ENCODE measurements at regions not wholly inside any gene's neighbourhood (a gene's known extent, or its start where the extent isn't known, plus 50 kb on each side); places are given as distances from the start of the nearest gene placed in this dataset.

DNA sequence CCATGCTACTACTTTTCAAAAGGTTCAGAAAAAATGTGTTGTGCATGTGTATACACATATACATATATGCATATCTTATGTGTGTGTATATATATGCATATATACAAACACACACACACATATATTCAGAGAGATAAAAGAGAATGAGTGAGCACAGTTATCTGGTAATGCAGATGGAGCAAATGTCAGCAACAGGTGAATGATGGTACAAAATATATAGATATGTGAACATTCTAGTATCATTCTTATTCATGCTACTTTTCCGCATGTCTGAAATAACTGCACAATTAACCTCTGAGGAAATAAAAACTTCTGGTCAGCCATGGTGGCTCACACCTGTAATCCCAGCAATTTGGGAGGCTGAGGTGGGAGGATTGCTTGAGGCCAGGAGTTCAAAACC, 222.6 kb upstream of the NANOGP8 start:
- H3K36me3 ChIP-seq (ENCODE audit: insufficient read depth, low read length) = no peaks in the 10 kb centered on the region
- H3K27me3 ChIP-seq (ENCODE audit: insufficient read depth, low read depth, low read length) = no peaks in the 10 kb centered on the region
- H2AFZ ChIP-seq (ENCODE audit: low read depth, low read length) = no peak overlapping the region
- no peak overlapping the region for H3K27ac ChIP-seq (ENCODE audit: low read length)
- H3K79me2 ChIP-seq (replicated peaks; ENCODE audit: insufficient read depth, low read length) = no peaks in the 10 kb centered on the region
- H3K9ac ChIP-seq (ENCODE audit: low read length) = no peak overlapping the region
- no peak overlapping the region for H3K4me2 ChIP-seq (ENCODE audit: low read length)
- H3K4me3 ChIP-seq (ENCODE audit: low read length) = no peak overlapping the region
- H3K9me2 ChIP-seq (ENCODE audit: insufficient read depth, low read length) = no peaks in the 10 kb centered on the region
- no peaks in the 10 kb centered on the region for H3F3A ChIP-seq (ENCODE audit: insufficient read depth, low read length, poor library complexity, severe bottlenecking)
- no peaks in the 10 kb centered on the region for H4K20me1 ChIP-seq (ENCODE audit: insufficient read depth)
- no peaks in the 10 kb centered on the region for H3K9me3 ChIP-seq (ENCODE audit: low read length)
- no peak for TF ChIP-seq MXI1 (conservative IDR thresholded peaks at IDR 0.05; ENCODE audit: poor library complexity, severe bottlenecking)
- no peak for TF ChIP-seq RAD21 (conservative IDR thresholded peaks at IDR 0.05)
- no peak for TF ChIP-seq POLR2AphosphoS5 (IDR thresholded peaks at IDR 0.05)
- TF ChIP-seq TAF1 (IDR thresholded peaks at IDR 0.05; ENCODE audit: low read depth) = no peak
- TF ChIP-seq, protein P1, sequence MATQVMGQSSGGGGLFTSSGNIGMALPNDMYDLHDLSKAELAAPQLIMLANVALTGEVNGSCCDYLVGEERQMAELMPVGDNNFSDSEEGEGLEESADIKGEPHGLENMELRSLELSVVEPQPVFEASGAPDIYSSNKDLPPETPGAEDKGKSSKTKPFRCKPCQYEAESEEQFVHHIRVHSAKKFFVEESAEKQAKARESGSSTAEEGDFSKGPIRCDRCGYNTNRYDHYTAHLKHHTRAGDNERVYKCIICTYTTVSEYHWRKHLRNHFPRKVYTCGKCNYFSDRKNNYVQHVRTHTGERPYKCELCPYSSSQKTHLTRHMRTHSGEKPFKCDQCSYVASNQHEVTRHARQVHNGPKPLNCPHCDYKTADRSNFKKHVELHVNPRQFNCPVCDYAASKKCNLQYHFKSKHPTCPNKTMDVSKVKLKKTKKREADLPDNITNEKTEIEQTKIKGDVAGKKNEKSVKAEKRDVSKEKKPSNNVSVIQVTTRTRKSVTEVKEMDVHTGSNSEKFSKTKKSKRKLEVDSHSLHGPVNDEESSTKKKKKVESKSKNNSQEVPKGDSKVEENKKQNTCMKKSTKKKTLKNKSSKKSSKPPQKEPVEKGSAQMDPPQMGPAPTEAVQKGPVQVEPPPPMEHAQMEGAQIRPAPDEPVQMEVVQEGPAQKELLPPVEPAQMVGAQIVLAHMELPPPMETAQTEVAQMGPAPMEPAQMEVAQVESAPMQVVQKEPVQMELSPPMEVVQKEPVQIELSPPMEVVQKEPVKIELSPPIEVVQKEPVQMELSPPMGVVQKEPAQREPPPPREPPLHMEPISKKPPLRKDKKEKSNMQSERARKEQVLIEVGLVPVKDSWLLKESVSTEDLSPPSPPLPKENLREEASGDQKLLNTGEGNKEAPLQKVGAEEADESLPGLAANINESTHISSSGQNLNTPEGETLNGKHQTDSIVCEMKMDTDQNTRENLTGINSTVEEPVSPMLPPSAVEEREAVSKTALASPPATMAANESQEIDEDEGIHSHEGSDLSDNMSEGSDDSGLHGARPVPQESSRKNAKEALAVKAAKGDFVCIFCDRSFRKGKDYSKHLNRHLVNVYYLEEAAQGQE (IDR thresholded peaks at IDR 0.05; ENCODE audit: borderline replicate concordance) = no peak
- no peak for TF ChIP-seq EZH2 (IDR thresholded peaks at IDR 0.05; ENCODE audit: borderline replicate concordance, insufficient read depth, low read length, poor library complexity, severe bottlenecking)
- no peak for TF ChIP-seq SMC3 (conservative IDR thresholded peaks at IDR 0.05; ENCODE audit: poor library complexity)
- TF ChIP-seq EP300 (conservative IDR thresholded peaks at IDR 0.05; ENCODE audit: poor library complexity, severe bottlenecking) = no peak
- TF ChIP-seq, protein P2, sequence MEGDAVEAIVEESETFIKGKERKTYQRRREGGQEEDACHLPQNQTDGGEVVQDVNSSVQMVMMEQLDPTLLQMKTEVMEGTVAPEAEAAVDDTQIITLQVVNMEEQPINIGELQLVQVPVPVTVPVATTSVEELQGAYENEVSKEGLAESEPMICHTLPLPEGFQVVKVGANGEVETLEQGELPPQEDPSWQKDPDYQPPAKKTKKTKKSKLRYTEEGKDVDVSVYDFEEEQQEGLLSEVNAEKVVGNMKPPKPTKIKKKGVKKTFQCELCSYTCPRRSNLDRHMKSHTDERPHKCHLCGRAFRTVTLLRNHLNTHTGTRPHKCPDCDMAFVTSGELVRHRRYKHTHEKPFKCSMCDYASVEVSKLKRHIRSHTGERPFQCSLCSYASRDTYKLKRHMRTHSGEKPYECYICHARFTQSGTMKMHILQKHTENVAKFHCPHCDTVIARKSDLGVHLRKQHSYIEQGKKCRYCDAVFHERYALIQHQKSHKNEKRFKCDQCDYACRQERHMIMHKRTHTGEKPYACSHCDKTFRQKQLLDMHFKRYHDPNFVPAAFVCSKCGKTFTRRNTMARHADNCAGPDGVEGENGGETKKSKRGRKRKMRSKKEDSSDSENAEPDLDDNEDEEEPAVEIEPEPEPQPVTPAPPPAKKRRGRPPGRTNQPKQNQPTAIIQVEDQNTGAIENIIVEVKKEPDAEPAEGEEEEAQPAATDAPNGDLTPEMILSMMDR (IDR thresholded peaks at IDR 0.05; ENCODE audit: poor library complexity, severe bottlenecking) = no peak

DNA sequence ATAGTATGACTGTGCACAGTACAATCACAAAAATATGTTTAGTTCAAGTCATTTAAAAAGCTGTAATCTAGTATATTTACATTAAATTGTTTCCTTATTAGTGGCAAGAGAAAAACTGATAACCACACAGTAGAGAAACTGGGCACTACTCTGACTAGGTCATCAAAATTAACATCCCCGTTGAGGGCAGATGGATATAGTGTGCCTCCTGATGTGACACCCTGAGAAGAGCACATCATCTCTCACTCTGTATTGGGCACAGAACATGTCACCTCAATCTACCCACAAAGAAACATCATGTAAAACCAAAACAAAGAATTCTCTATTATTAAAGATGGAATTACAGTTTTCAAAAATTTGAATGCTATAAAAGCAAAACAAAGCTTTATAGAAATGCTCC, 221.9 kb upstream of the NANOGP8 start:
- Histone ChIP-seq H3K9me2 (ENCODE audit: insufficient read depth, low read length) (no peaks in the 10 kb centered on the region), H2AFZ (ENCODE audit: low read depth, low read length) (no peak overlapping the region), H4K20me1 (ENCODE audit: insufficient read depth) (no peaks in the 10 kb centered on the region), H3K36me3 (ENCODE audit: insufficient read depth, low read length) (no peaks in the 10 kb centered on the region), H3K27me3 (ENCODE audit: insufficient read depth, low read depth, low read length) (no peaks in the 10 kb centered on the region), H3K4me3 (ENCODE audit: low read length) (no peak overlapping the region), H3K79me2 (replicated peaks; ENCODE audit: insufficient read depth, low read length) (no peaks in the 10 kb centered on the region), H3F3A (ENCODE audit: insufficient read depth, low read length, poor library complexity, severe bottlenecking) (no peaks in the 10 kb centered on the region), H3K9me3 (ENCODE audit: low read length) (no peaks in the 10 kb centered on the region), H3K9ac (ENCODE audit: low read length) (no peak overlapping the region), H3K27ac (ENCODE audit: low read length) (no peak overlapping the region), H3K4me2 (ENCODE audit: low read length) (no peak overlapping the region)
- TF ChIP-seq EP300 (conservative IDR thresholded peaks at IDR 0.05; ENCODE audit: poor library complexity, severe bottlenecking) (no peak), POLR2AphosphoS5 (IDR thresholded peaks at IDR 0.05) (no peak), SMC3 (conservative IDR thresholded peaks at IDR 0.05; ENCODE audit: poor library complexity) (no peak), TAF1 (IDR thresholded peaks at IDR 0.05; ENCODE audit: low read depth) (no peak), RAD21 (conservative IDR thresholded peaks at IDR 0.05) (no peak), EZH2 (IDR thresholded peaks at IDR 0.05; ENCODE audit: borderline replicate concordance, insufficient read depth, low read length, poor library complexity, severe bottlenecking) (no peak), MXI1 (conservative IDR thresholded peaks at IDR 0.05; ENCODE audit: poor library complexity, severe bottlenecking) (no peak)
- TF ChIP-seq, protein P1 (IDR thresholded peaks at IDR 0.05; ENCODE audit: borderline replicate concordance) = no peak
- TF ChIP-seq, protein P2 (IDR thresholded peaks at IDR 0.05; ENCODE audit: poor library complexity, severe bottlenecking) = no peak

Data from neural cell (in vitro differentiated cells).